GM04503 (cell line): ENCODE measurements at regions not wholly inside any gene's neighbourhood (a gene's known extent, or its start where the extent isn't known, plus 50 kb on each side); places are given as distances from the start of the nearest gene placed in this dataset.
A peak's percentile ranks its signal among the peaks of the same experiment; 100 is the strongest.

Source experiments
- DNase-seq: peaks from one replicate; pipeline ENCODE4 v3.0.0-alpha.2; 2012; ENCODE audit warnings: low read depth

DNA sequence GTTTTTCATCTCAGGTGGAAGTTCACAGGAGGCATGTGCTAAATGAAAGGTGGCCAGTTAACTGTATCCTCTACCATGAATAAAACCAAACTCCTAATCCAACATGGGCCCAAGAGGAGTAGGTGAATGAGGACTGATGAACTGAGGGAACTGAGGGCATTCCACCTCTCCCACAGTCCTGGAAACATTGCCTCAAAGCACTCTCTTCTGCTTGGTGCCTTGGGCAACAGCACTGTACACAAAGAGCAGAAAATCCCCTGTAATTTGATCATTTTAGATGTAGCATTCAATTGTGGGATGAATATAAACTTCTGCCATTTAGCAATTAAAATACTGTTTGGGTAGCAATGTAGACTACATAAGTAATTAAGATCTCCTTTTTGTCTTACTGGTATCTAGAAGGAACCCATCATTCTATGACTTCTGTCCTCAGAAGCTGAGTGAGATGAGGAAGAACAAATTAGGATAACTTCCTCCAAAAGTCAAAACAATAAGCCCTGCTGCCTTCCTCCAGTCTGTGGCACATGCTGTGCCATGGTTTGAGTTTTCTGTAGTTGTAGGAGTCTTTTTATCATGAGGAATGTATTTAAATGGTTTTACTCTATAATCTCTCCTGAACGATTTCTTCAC, 86.7 kb upstream of the ZEB2 start:
- DNase-seq: no peak

- no peak for DNase-seq
These were observed 85.4 kb upstream of the ZEB2 start for GRCh38 chr2:144605231-144605840.

GRCh38 chr2:144603334-144603733, 83.4 kb upstream of the ZEB2 start:
- no peak for DNase-seq

GRCh38 chr2:144598906-144599305, 79.0 kb upstream of the ZEB2 start:
- DNase-seq: no peak

GRCh38 chr2:144597894-144598593, 78.1 kb upstream of the ZEB2 start:
- no peak for DNase-seq

DNA sequence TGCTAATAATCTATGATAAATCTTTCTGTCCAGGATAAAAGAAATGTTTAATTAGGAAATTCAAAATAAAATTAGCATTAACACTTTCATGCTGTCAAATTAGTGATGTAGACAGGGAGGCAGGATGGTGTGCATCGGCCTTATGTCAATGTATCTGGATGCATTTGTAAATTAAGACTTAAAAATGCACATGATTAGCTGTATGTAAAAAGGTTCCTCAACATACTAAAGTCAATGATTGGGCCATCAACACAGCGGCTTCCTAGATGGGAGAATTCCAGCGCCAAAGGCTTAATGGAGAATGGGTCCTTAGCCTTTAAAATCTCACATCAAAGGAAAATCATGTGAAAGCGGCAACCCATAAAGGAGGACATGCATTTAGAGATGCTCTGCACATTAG, 77.5 kb upstream of the ZEB2 start:
- DNase-seq: no peak

DNA sequence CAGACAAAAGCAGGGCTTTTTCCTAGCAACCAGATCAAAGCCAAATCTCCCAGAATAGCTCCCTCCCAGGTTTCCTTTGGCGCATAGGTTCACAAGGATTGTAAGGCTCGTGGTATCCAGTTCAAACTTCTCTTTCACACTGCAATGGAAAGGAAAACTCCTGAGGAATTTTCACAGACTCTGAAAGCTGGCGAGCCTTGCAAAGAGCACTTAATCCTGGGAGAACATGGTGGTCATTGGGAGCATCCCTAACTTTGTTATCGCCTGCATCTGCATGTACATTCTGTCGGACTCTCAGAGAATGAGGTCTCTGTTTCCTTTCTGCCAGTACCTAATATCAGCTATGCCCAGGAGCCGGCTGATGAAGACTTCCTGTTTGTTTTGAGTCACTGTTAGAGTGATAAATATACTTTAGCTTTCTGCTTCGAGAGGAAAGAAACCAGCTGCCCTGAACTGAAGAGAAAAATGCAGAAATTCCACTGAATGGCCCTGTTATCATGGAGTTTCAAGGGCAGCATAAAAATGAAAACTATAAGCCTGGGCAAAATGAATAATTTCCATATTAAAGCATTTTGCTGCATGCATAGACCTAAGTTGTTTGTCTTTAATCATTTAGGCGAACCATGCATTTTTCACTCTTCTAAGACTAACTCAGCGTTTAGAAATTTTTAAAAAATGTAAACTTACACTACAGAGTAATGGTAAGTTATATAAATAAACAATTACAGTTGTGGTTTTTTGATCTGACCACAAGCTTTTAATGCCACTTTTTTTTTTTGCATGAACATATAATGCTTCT, 76.4 kb upstream of the ZEB2 start:
- DNase-seq: no peak

GRCh38 chr2:144595686-144596072, 75.8 kb upstream of the ZEB2 start:
- no peak for DNase-seq

GRCh38 chr2:144595279-144595678, 75.4 kb upstream of the ZEB2 start:
- DNase-seq: no peak

- DNase-seq: no peak
These were observed 73.9 kb upstream of the ZEB2 start for GRCh38 chr2:144593803-144594202.

DNA sequence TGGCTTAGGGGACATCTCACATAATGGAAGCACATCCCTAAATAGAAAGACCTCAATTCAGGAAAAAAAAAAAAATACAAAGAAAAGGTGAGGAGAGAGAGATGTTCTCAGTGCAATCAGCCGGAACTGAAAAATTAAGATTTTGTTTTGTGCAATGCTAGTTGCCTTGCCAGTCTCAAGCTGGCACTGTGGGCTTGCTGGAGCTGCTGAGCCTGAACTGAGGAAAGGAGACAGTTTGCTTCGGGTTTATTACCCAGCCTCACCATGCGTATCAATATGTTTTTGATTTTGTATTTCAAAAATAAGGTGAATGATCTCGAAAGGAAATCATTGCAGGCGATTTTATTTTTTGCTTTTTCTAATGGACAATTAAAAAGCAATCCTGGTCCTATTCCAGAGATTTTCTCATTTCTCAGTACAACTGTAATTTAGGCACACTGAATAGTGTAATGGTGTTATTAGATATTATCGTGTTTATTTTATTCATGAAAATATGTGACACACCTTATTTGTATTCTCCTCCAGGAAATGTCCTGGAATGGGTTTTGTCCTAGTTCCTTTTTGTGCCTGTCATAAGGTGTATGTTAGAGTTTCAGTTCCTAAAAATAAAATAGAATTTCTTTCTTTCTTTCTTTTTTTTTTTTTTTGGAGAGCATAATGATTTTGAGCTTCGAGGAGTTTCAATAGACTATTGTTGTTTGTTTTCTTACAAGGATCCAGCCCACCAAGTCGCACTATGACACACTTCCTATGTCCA, 72.8 kb upstream of the ZEB2 start:
- DNase-seq: no peak

GRCh38 chr2:144587306-144587705, 67.4 kb upstream of the ZEB2 start:
- DNase-seq: no peak

DNA sequence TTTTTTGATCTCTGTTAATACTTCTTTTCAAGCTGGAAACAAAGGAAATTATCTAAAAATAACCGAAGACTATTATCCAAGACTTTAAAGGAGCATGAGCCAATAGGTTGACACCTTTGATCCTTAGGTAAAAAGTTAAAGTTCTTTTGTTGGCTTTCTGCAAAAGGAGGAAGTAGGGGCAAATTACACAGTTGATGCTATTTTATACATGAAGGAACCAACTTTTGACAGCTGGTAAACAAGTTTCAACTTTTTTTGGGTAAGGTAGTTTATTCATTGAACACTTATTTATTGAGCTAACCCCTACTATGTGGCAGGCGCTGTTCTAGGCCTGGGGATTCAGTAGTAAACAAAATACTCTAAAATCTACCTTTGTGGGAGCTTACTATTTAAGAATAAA, 66.6 kb upstream of the ZEB2 start:
- DNase-seq: no peak

GRCh38 chr2:144583741-144584453, 64.0 kb upstream of the ZEB2 start:
- peak; percentile 62 for DNase-seq

DNA sequence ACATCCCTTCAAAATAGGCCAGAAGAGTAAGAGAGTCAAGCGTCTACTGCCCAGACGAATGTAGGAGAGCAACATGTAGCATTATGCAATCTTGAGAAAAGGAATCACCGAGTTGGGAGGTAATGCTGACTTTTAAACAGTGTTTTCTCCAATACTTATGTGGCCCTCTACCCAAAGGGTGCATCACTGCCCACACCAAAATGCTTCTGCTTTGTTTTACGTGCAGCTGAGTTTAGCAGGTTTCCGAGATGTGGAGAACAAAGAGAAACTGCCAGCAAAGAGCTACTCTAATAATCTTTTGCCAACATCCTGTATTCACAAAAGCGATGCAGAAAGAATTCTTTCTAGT, 63.4 kb upstream of the ZEB2 start:
- DNase-seq: no peak

- DNase-seq: no peak
These were observed 62.9 kb upstream of the ZEB2 start for GRCh38 chr2:144582651-144583380.

DNA sequence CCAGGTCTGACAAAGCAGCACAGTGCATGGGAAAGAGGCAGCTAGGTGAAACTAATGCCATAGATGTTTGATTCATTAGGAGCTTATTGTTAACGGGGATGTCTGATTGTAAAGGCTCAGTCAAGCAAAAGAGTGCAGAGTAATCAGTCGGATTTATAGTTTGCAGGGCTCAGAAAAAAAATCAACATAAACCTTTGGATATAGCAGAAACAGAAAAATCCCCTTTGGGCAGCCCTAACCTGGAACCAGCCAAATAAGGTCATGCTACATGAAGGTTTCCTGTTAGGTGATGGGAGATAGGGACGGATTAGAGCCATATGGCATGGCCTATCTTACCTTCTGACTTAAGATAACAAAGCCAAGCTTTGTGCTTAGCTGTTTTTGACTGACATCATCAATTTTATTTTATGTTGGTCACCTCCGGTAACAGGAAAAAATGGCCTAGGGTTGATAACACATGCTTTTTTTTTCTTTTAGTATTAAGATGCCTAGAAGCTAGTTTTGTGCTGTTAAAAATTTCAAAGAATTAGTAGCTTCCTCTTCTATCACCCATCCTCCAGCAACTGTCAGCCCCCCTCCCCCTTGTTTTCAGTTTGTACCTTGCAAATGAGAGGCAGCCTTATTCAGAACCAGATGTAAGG, 60.7 kb upstream of the ZEB2 start:
- DNase-seq: no peak

DNA sequence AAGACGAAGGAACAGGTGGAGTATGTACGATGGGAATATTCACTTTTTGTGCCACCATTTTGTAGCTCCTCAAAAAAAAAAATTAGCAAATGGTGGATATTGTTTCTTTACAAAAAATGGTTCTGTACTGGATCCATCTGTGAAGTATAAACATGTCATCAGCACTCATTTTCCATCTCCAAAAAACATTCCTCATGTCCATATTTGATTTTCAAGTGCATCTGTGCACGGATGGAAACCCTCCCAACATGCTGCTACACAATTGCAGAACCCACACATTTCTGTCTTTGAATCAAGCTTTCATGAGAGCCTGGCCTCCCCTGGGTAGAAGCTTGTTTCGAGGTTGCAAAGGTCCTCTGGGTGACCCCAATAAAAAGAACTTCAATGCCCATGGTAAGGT, 59.6 kb upstream of the ZEB2 start:
- DNase-seq: no peak

DNA sequence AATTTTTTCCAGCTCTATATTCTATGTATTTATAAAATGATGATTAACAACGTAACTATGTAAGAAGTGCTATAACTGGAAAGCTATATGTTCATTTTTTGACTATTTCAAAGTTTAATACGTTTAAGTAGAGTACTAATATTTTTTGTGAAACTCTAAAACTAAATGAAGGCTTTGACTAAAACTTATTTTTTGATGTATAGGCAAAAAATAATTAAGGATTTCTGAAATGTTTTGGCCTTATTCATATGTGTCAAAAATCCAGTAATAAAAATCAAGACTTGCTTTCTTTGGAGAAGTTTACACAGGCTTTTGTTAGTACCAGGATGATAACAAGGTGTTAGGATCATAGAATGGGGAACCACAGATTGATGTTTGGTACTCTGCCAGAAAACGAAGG, 58.2 kb upstream of the ZEB2 start:
- no peak for DNase-seq

DNA sequence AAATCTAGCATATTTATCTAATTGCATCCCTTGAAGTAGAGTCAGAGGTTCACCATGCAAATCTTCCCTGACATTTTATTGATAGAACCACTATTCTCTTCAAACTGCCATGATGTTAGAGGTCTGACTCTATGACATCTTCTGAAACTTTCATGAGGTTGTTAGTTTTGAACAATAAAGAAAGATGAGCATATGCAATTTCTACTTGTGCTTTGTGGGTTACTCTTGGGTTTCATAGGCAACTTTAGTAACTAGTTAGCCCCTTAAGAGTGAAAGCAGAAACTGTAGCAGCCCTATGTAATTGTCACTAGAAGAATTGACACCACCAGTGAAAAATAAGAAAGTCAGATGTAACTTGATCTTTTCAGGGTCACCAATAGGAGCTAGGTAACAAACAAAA, 53.1 kb upstream of the ZEB2 start:
- DNase-seq: no peak
